Tibial nerve (tissue), 4 donors: ENCODE measurements at regions not wholly inside any gene's neighbourhood (a gene's known extent, or its start where the extent isn't known, plus 50 kb on each side); places are given as distances from the start of the nearest gene placed in this dataset.

Source experiments
- CTCF ChIP-seq, 5 experiments: fragments of 200-600 bp in 3 of 5; fragments of 450-650 bp in 2 of 5; sonication (generic) in 3 of 5; IDR thresholded peaks; one replicate each; pipeline ENCODE4 v1.5.1; 2016 to 2019; ENCODE audit warnings: antibody characterized with exemption in 5 of 5, mild to moderate bottlenecking in 3 of 5, moderate library complexity in 2 of 5
- EP300 ChIP-seq, 2 donors: sonication (generic); formaldehyde crosslinking; IDR thresholded peaks; one replicate each; pipeline ENCODE4 v1.6.1; 2017; ENCODE audit warnings: antibody characterized with exemption in 2 of 2, mild to moderate bottlenecking in 1 of 2
- POLR2A ChIP-seq, 2 donors: fragments of 450-650 bp; IDR thresholded peaks; one replicate each; pipeline ENCODE4 v1.6.1; 2017; ENCODE audit warnings: antibody characterized with exemption in 2 of 2, mild to moderate bottlenecking in 2 of 2, moderate library complexity in 2 of 2

- TF ChIP-seq POLR2A (IDR thresholded peaks at IDR 0.05) (no peak), CTCF (IDR thresholded peaks at IDR 0.05) (no peak), EP300 (IDR thresholded peaks at IDR 0.05) (no peak)
Observed at GRCh38 chr2:14723684-14724083, 91.2 kb downstream of the LRATD1 start.
